ENCODE measurements at regions not wholly inside any gene's neighbourhood (a gene's known extent, or its start where the extent isn't known, plus 50 kb on each side); places are given as distances from the start of the nearest gene placed in this dataset.

GRCh38 chr1:55309786-55310504 is 94.8 kb upstream of the USP24 start:
- Histone ChIP-seq H3K27me3 (ENCODE audit: insufficient read depth, low read depth) (no peaks in the 10 kb centered on the region), H2AFZ (no peak overlapping the region), H4K20me1 (ENCODE audit: insufficient read depth) (no peaks in the 10 kb centered on the region), H3F3A (ENCODE audit: insufficient read depth, low read depth) (0 out of 2 replicates have a peak, but pooled peaks cover 13% of the 10 kb centered on the region), H3K9me3 (ENCODE audit: insufficient read depth, low read depth) (no peaks in the 10 kb centered on the region; the same call in 1 of the 2 replicates), H3K4me3 (no peak overlapping the region), H3K27ac (no peak overlapping the region), H3K36me3 (ENCODE audit: low read depth) (no peaks in the 10 kb centered on the region), H3K4me1 (replicated peaks; ENCODE audit: insufficient read depth) (peaks cover 25% of the 10 kb centered on the region), H3K79me2 (ENCODE audit: low read depth) (no peaks in the 10 kb centered on the region), H3K9me2 (ENCODE audit: insufficient read depth) (no peaks in the 10 kb centered on the region), H3K4me2 (peak overlapping the region; percentile 34; the same call in 1 of the 2 replicates)
- no peak for DNase-seq
- intact Hi-C loops (cut with micrococcal nuclease; ENCODE audit: unreplicated experiment) = no loop called here
- BruUV-seq (replicated peaks) = no TSS peak
- CTCF ChIA-PET = no interaction called here
- TF ChIP-seq CTCF (conservative IDR thresholded peaks at IDR 0.05) (no peak), EZH2 (IDR thresholded peaks at IDR 0.05; ENCODE audit: low read depth) (no peak)
- POLR2A ChIA-PET (ENCODE audit: unreplicated experiment) = no interaction called here

GRCh38 chr1:55309053-55309452 is 93.9 kb upstream of the USP24 start:
- Histone ChIP-seq H3K9me2 (ENCODE audit: insufficient read depth) (no peaks in the 10 kb centered on the region), H4K20me1 (ENCODE audit: insufficient read depth) (no peaks in the 10 kb centered on the region), H3F3A (ENCODE audit: insufficient read depth, low read depth) (0 out of 2 replicates have a peak, but pooled peaks cover 13% of the 10 kb centered on the region), H3K4me3 (no peak overlapping the region), H2AFZ (no peak overlapping the region), H3K9me3 (ENCODE audit: insufficient read depth, low read depth) (no peaks in the 10 kb centered on the region; the same call in 1 of the 2 replicates), H3K27ac (no peak overlapping the region), H3K27me3 (ENCODE audit: insufficient read depth, low read depth) (no peaks in the 10 kb centered on the region), H3K36me3 (ENCODE audit: low read depth) (no peaks in the 10 kb centered on the region), H3K79me2 (ENCODE audit: low read depth) (no peaks in the 10 kb centered on the region), H3K4me1 (replicated peaks; ENCODE audit: insufficient read depth) (peaks cover 16% of the 10 kb centered on the region), H3K4me2 (no peak overlapping the region)
- CTCF ChIA-PET = no interaction called here
- intact Hi-C loops (cut with micrococcal nuclease; ENCODE audit: unreplicated experiment) = no loop called here
- DNase-seq = no peak
- POLR2A ChIA-PET (ENCODE audit: unreplicated experiment) = interaction anchor here (0.6 kb wide), 1 partner anchor 1276 kb away, joined by 8 read pairs; no protein-coding TSS in a partner anchor
- TF ChIP-seq EZH2 (IDR thresholded peaks at IDR 0.05; ENCODE audit: low read depth) (no peak), CTCF (conservative IDR thresholded peaks at IDR 0.05) (no peak)
- no TSS peak for BruUV-seq (replicated peaks)

GRCh38 chr1:55305735-55306134 is 90.6 kb upstream of the USP24 start:
- no peaks in the 10 kb centered on the region for H3K27me3 ChIP-seq (ENCODE audit: insufficient read depth, low read depth)
- no peaks in the 10 kb centered on the region for H4K20me1 ChIP-seq (ENCODE audit: insufficient read depth)
- no peak for TF ChIP-seq EZH2 (IDR thresholded peaks at IDR 0.05; ENCODE audit: low read depth)
- TF ChIP-seq CTCF (conservative IDR thresholded peaks at IDR 0.05) = no peak
- H3K4me2 ChIP-seq = no peak overlapping the region
- CTCF ChIA-PET = no interaction called here
- no peak for DNase-seq
- H3K9me3 ChIP-seq (ENCODE audit: insufficient read depth, low read depth) = no peaks in the 10 kb centered on the region
- H3K79me2 ChIP-seq (ENCODE audit: low read depth) = no peaks in the 10 kb centered on the region
- intact Hi-C loops (cut with micrococcal nuclease; ENCODE audit: unreplicated experiment) = no loop called here
- no peaks in the 10 kb centered on the region for H3K36me3 ChIP-seq (ENCODE audit: low read depth)
- no peaks in the 10 kb centered on the region for H3K9me2 ChIP-seq (ENCODE audit: insufficient read depth)
- H3K4me3 ChIP-seq = no peak overlapping the region
- peaks cover 14% of the 10 kb centered on the region for H3K4me1 ChIP-seq (replicated peaks; ENCODE audit: insufficient read depth)
- no peak overlapping the region for H3K27ac ChIP-seq
- no peak overlapping the region for H2AFZ ChIP-seq
- no TSS peak for BruUV-seq (replicated peaks)
- H3F3A ChIP-seq (ENCODE audit: insufficient read depth, low read depth) = peaks cover 7% of the 10 kb centered on the region; the same call in 1 of the 2 replicates
- POLR2A ChIA-PET (ENCODE audit: unreplicated experiment) = no interaction called here
